ENCODE measurements at regions not wholly inside any gene's neighbourhood (a gene's known extent, or its start where the extent isn't known, plus 50 kb on each side); places are given as distances from the start of the nearest gene placed in this dataset.

DNA sequence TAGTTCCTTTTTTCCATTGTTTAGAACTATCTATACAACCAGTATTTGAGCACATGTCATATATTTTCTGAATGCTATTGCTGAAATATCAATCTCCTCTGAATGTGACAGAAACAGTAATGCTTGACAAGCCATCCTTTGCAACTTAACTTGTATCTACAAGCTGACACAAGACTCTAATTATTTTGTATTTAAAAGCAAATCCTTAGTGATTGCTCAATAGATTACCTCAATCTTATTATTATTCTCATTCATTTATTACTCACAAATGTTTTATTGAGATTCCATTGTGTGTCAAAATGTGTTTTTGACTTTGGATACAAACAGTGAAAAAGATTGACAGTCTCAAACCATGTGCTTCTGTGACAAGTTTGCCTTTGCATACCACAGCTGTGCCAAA, 787.8 kb upstream of the PRR20A start:
- Mint-ChIP-seq H3K27me3 (no peaks in the 10 kb centered on the region), H3K36me3 (ENCODE audit: insufficient read depth) (no peaks in the 10 kb centered on the region), H3K9me3 (ENCODE audit: low read depth) (no peaks in the 10 kb centered on the region), H3K27ac (no peak overlapping the region), H3K4me3 (ENCODE audit: low read depth) (no peak overlapping the region), H3K4me1 (ENCODE audit: low read depth) (no peaks in the 10 kb centered on the region)
- no peak for DNase-seq (ENCODE audit: low spot score, unreplicated experiment)
- TF ChIP-seq, protein P1, sequence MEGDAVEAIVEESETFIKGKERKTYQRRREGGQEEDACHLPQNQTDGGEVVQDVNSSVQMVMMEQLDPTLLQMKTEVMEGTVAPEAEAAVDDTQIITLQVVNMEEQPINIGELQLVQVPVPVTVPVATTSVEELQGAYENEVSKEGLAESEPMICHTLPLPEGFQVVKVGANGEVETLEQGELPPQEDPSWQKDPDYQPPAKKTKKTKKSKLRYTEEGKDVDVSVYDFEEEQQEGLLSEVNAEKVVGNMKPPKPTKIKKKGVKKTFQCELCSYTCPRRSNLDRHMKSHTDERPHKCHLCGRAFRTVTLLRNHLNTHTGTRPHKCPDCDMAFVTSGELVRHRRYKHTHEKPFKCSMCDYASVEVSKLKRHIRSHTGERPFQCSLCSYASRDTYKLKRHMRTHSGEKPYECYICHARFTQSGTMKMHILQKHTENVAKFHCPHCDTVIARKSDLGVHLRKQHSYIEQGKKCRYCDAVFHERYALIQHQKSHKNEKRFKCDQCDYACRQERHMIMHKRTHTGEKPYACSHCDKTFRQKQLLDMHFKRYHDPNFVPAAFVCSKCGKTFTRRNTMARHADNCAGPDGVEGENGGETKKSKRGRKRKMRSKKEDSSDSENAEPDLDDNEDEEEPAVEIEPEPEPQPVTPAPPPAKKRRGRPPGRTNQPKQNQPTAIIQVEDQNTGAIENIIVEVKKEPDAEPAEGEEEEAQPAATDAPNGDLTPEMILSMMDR (IDR thresholded peaks at IDR 0.05; ENCODE audit: unreplicated experiment): no peak

DNA sequence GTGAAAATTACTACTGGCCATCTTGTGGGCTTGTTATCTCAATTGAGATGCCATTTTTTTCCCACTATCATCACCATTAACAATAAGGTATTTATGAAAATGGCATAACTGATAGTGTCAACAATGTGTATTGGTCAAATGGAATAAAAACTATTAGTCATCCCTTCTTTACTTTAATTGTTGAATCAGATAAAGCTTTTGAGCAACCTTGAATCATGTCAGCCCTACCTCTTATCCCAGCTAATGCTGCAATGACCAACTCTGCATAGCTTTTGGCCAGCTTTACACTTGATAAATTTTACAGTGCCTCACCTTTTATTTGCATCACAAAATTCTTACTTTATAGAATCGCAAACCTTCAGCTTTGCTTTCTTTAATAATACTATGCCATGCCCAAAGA, 784.0 kb upstream of the PRR20A start:
- Mint-ChIP-seq H3K27ac (no peak overlapping the region), H3K27me3 (no peaks in the 10 kb centered on the region), H3K36me3 (ENCODE audit: insufficient read depth) (no peaks in the 10 kb centered on the region), H3K4me1 (ENCODE audit: low read depth) (no peaks in the 10 kb centered on the region), H3K9me3 (ENCODE audit: low read depth) (no peaks in the 10 kb centered on the region), H3K4me3 (ENCODE audit: low read depth) (no peak overlapping the region)
- no peak for DNase-seq (ENCODE audit: low spot score, unreplicated experiment)
- TF ChIP-seq, protein P1 (IDR thresholded peaks at IDR 0.05; ENCODE audit: unreplicated experiment): no peak

DNA sequence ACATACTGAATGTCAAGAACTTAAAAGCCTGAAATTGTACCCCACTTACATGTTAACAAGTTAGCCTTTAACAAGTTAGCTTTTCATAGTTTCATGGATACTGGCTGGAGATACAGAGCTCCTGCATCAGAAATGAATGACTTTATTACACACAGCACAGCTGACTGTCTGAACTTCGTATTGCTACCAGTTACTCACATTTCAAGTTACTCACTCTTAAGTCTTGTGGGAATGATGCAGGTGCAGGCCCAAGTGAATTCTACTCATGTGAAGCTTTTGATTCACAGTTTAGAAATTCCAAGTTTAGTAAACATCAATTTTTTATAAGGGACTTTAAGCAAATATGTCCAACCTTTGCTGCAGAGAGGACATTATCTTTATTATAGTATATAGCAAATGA, 762.2 kb upstream of the PRR20A start:
- no peaks in the 10 kb centered on the region for H3K27me3 Mint-ChIP-seq
- no peak overlapping the region for H3K27ac Mint-ChIP-seq
- H3K4me3 Mint-ChIP-seq (ENCODE audit: low read depth): no peak overlapping the region
- no peak for DNase-seq (ENCODE audit: low spot score, unreplicated experiment)
- H3K4me1 Mint-ChIP-seq (ENCODE audit: low read depth): no peaks in the 10 kb centered on the region
- TF ChIP-seq, protein P1 (IDR thresholded peaks at IDR 0.05; ENCODE audit: unreplicated experiment): no peak
- peaks cover 12% of the 10 kb centered on the region for H3K9me3 Mint-ChIP-seq (ENCODE audit: low read depth)
- H3K36me3 Mint-ChIP-seq (ENCODE audit: insufficient read depth): peaks cover 3% of the 10 kb centered on the region

DNA sequence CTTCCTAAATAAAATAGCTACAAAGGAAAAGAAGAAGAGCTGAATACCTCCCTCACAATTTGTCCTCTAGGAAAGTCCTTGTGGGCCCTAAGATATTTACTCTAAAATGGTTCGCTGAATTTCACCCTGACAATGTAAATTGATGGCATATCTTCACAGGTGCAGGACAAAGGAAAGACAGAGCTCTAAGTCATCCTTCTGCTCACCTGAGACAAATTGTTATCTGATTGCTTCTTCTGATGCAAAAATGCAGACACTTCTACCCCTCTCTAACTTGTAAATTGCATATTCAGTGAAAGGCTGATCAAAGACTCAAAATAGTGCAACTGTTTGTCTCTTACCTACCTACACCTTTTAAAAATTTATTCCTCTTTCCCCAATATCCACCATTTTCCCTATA, 747.2 kb upstream of the PRR20A start:
- Mint-ChIP-seq H3K27me3 (no peaks in the 10 kb centered on the region), H3K9me3 (ENCODE audit: low read depth) (peaks cover 8% of the 10 kb centered on the region)

DNA sequence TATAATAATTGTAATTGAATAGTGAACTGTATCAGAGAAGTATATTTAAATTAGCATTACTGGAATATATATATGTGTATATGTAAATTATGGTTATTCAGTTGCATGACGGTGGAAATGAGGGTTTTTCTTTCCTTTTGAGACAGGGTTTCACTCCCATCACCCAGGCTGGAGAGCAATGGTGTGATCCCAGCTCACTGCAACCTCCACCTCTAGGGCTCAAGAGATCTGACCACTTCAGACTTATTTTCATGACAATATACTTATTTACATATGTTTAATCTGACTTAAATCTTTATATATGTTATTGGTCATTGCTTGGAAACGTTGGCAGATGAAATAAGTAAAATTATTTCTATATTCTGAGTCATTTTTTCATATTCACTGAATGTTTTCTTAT, 744.4 kb upstream of the PRR20A start:
- Mint-ChIP-seq H3K27me3 (no peaks in the 10 kb centered on the region), H3K4me1 (ENCODE audit: low read depth) (no peaks in the 10 kb centered on the region), H3K4me3 (ENCODE audit: low read depth) (no peak overlapping the region), H3K36me3 (ENCODE audit: insufficient read depth) (no peaks in the 10 kb centered on the region), H3K27ac (no peak overlapping the region), H3K9me3 (ENCODE audit: low read depth) (no peaks in the 10 kb centered on the region)
- TF ChIP-seq, protein P1 (IDR thresholded peaks at IDR 0.05; ENCODE audit: unreplicated experiment): no peak
- no peak for DNase-seq (ENCODE audit: low spot score, unreplicated experiment)

More for the DNA sequence above, 747.2 kb upstream of the PRR20A start:
- no peak for DNase-seq (ENCODE audit: low spot score, unreplicated experiment)
- no peaks in the 10 kb centered on the region for H3K4me1 Mint-ChIP-seq (ENCODE audit: low read depth)
- TF ChIP-seq, protein P1 (IDR thresholded peaks at IDR 0.05; ENCODE audit: unreplicated experiment): no peak
- H3K36me3 Mint-ChIP-seq (ENCODE audit: insufficient read depth): no peaks in the 10 kb centered on the region
- H3K27ac Mint-ChIP-seq: no peak overlapping the region
- H3K4me3 Mint-ChIP-seq (ENCODE audit: low read depth): no peak overlapping the region
